ENCODE measurements at regions not wholly inside any gene's neighbourhood (a gene's known extent, or its start where the extent isn't known, plus 50 kb on each side); places are given as distances from the start of the nearest gene placed in this dataset.

GRCh38 chr5:2120361-2120760 lies 237.6 kb upstream of the IRX4 start:
- intact Hi-C loops (cut with DNase I; ENCODE audit: low total_unique reads), result no loop called here
- Histone ChIP-seq H3K27me3 (replicated peaks in 1 of 7) (peaks cover 0 to 10% (median 0%) of the 10 kb centered on the region in 7 donors), H3K9me3 (peaks cover 0 to 18% (median 3%) of the 10 kb centered on the region in 8 donors), H3K4me1 (no peaks in the 10 kb centered on the region), H3K4me3 (no peak overlapping the region), H3K36me3 (no peaks in the 10 kb centered on the region), H3K27ac (no peak overlapping the region)
- TF ChIP-seq POLR2AphosphoS5 (IDR thresholded peaks at IDR 0.05), result no peak
- TF ChIP-seq CTCF (IDR thresholded peaks at IDR 0.05 in 8 of 11, conservative IDR thresholded peaks at IDR 0.05 in 3 of 11), result no peak
- no peak for TF ChIP-seq POLR2A (IDR thresholded peaks at IDR 0.05)
- DNase-seq, result no peak
- 65 to 96% (median 82%) methylated on average over 4 of the region's 4 CpGs for WGBS, 5 donors

GRCh38 chr5:2119573-2119972 lies 236.8 kb upstream of the IRX4 start:
- intact Hi-C loops (cut with DNase I; ENCODE audit: low total_unique reads), result no loop called here
- 50 to 76% (median 55%) methylated on average over 6 of the region's 6 CpGs for WGBS, 5 donors
- Histone ChIP-seq H3K4me3 (no peak overlapping the region), H3K9me3 (peaks cover 0 to 18% (median 3%) of the 10 kb centered on the region in 8 donors), H3K4me1 (no peaks in the 10 kb centered on the region), H3K27me3 (replicated peaks in 1 of 7) (peaks cover 0 to 8% (median 0%) of the 10 kb centered on the region in 7 donors), H3K36me3 (no peaks in the 10 kb centered on the region), H3K27ac (no peak overlapping the region)
- no peak for TF ChIP-seq CTCF (IDR thresholded peaks at IDR 0.05 in 8 of 11, conservative IDR thresholded peaks at IDR 0.05 in 3 of 11)
- TF ChIP-seq POLR2AphosphoS5 (IDR thresholded peaks at IDR 0.05), result no peak
- no peak for TF ChIP-seq POLR2A (IDR thresholded peaks at IDR 0.05)
- no peak for DNase-seq

- Histone ChIP-seq H3K9me3 (peaks cover 0 to 5% (median 0%) of the 10 kb centered on the region in 8 donors), H3K4me1 (no peaks in the 10 kb centered on the region), H3K4me3 (no peak overlapping the region), H3K27ac (no peak overlapping the region), H3K27me3 (replicated peaks in 1 of 7) (no peaks in the 10 kb centered on the region), H3K36me3 (no peaks in the 10 kb centered on the region)
- TF ChIP-seq CTCF (IDR thresholded peaks at IDR 0.05 in 8 of 11, conservative IDR thresholded peaks at IDR 0.05 in 3 of 11), result no peak
- no peak for TF ChIP-seq POLR2A (IDR thresholded peaks at IDR 0.05)
- TF ChIP-seq POLR2AphosphoS5 (IDR thresholded peaks at IDR 0.05), result no peak
- intact Hi-C loops (cut with DNase I; ENCODE audit: low total_unique reads), result no loop called here
- DNase-seq, result no peak
- WGBS, 5 donors, result 81 to 83% (median 82%) methylated on average over 9 of the region's 9 CpGs
These were observed 230.8 kb upstream of the IRX4 start for GRCh38 chr5:2113348-2114131.

GRCh38 chr5:2112173-2113025 lies 229.7 kb upstream of the IRX4 start:
- H3K27me3 ChIP-seq (replicated peaks in 1 of 7), result no peaks in the 10 kb centered on the region
- WGBS, 5 donors, result 83 to 85% (median 85%) methylated on average over 28 of the region's 28 CpGs
- peaks cover 0 to 9% (median 1%) of the 10 kb centered on the region in 8 donors for H3K9me3 ChIP-seq
- no peaks in the 10 kb centered on the region for H3K4me1 ChIP-seq
- no peak overlapping the region for H3K4me3 ChIP-seq
- H3K36me3 ChIP-seq, result no peaks in the 10 kb centered on the region
- DNase-seq, result no peak
- no peak overlapping the region for H3K27ac ChIP-seq
- no peak for TF ChIP-seq CTCF (IDR thresholded peaks at IDR 0.05 in 8 of 11, conservative IDR thresholded peaks at IDR 0.05 in 3 of 11)
- no peak for TF ChIP-seq POLR2A (IDR thresholded peaks at IDR 0.05)
- no peak for TF ChIP-seq POLR2AphosphoS5 (IDR thresholded peaks at IDR 0.05)
- intact Hi-C loops (cut with DNase I; ENCODE audit: low total_unique reads), result no loop called here

Measured in spleen (tissue), 11 donors.